ENCODE measurements at regions not wholly inside any gene's neighbourhood (a gene's known extent, or its start where the extent isn't known, plus 50 kb on each side); places are given as distances from the start of the nearest gene placed in this dataset.

- H3K36me3 ChIP-seq, result no peaks in the 10 kb centered on the region
- intact Hi-C loops (cut with DNase I; ENCODE audit: low total_unique reads), result no loop called here
- H3K27me3 ChIP-seq, result no peaks in the 10 kb centered on the region
- DNase-seq, result no peak
- no peak overlapping the region for H3K27ac ChIP-seq
- in situ Hi-C loops (cut with MboI; ENCODE audit: low pct_ligation_motif_present in 1 of 4, low pct_unique_long_range_greater_than_20kb in 1 of 4, low sequenced_read_pairs in 3 of 4), result no loop called here
- H3K9me3 ChIP-seq, result no peaks in the 10 kb centered on the region
- H3K4me3 ChIP-seq, result no peak overlapping the region
- 89% methylated on average over 2 of the region's 2 CpGs; no CpG with 5 or more reads in 1 of the 2 donors for WGBS, 2 donors (ENCODE audit: low coverage in 1 of 2)
- no peaks in the 10 kb centered on the region for H3K4me1 ChIP-seq
- TF ChIP-seq POLR2A (IDR thresholded peaks at IDR 0.05) (no peak), EP300 (IDR thresholded peaks at IDR 0.05; ENCODE audit: low read depth) (no peak), CTCF (IDR thresholded peaks at IDR 0.05) (no peak), POLR2AphosphoS5 (IDR thresholded peaks at IDR 0.05) (no peak)
Observed at GRCh38 chr14:22230517-22230916, 358.5 kb downstream of the DAD1 start.

- Histone ChIP-seq H3K27ac (no peak overlapping the region), H3K36me3 (no peaks in the 10 kb centered on the region), H3K4me1 (no peaks in the 10 kb centered on the region), H3K4me3 (no peak overlapping the region), H3K27me3 (no peaks in the 10 kb centered on the region), H3K9me3 (no peaks in the 10 kb centered on the region)
- 95 to 100% methylated on average over 3 to 4 of the region's 4 CpGs for WGBS, 2 donors (ENCODE audit: low coverage in 1 of 2)
- in situ Hi-C loops (cut with MboI; ENCODE audit: low pct_ligation_motif_present in 1 of 4, low pct_unique_long_range_greater_than_20kb in 1 of 4, low sequenced_read_pairs in 3 of 4), result no loop called here
- no peak for DNase-seq
- no peak for TF ChIP-seq CTCF (IDR thresholded peaks at IDR 0.05)
- TF ChIP-seq POLR2AphosphoS5 (IDR thresholded peaks at IDR 0.05), result no peak
- intact Hi-C loops (cut with DNase I; ENCODE audit: low total_unique reads), result no loop called here
Observed at GRCh38 chr14:22227084-22227483, 361.9 kb downstream of the DAD1 start.

- no peaks in the 10 kb centered on the region for H3K27me3 ChIP-seq
- WGBS, 2 donors (ENCODE audit: low coverage in 1 of 2), result 62% methylated on average over 8 of the region's 8 CpGs; no CpG with 5 or more reads in 1 of the 2 donors
- no peak overlapping the region for H3K27ac ChIP-seq
- in situ Hi-C loops (cut with MboI; ENCODE audit: low pct_ligation_motif_present in 1 of 4, low pct_unique_long_range_greater_than_20kb in 1 of 4, low sequenced_read_pairs in 3 of 4), result no loop called here
- no peak for DNase-seq
- intact Hi-C loops (cut with DNase I; ENCODE audit: low total_unique reads), result no loop called here
- TF ChIP-seq CTCF (IDR thresholded peaks at IDR 0.05), result no peak
- TF ChIP-seq POLR2AphosphoS5 (IDR thresholded peaks at IDR 0.05), result no peak
- no peak for TF ChIP-seq POLR2A (IDR thresholded peaks at IDR 0.05)
- no peak for TF ChIP-seq EP300 (IDR thresholded peaks at IDR 0.05; ENCODE audit: low read depth)
- no peaks in the 10 kb centered on the region for H3K9me3 ChIP-seq
- no peaks in the 10 kb centered on the region for H3K36me3 ChIP-seq
- H3K4me3 ChIP-seq, result no peak overlapping the region
- no peaks in the 10 kb centered on the region for H3K4me1 ChIP-seq
Observed at GRCh38 chr14:22226381-22226780, 362.6 kb downstream of the DAD1 start.

GRCh38 chr14:22225516-22226140, 363.4 kb downstream of the DAD1 start:
- Histone ChIP-seq H3K27ac (no peak overlapping the region), H3K4me3 (no peak overlapping the region), H3K9me3 (no peaks in the 10 kb centered on the region), H3K4me1 (no peaks in the 10 kb centered on the region), H3K27me3 (no peaks in the 10 kb centered on the region), H3K36me3 (no peaks in the 10 kb centered on the region)
- TF ChIP-seq POLR2AphosphoS5 (IDR thresholded peaks at IDR 0.05) (no peak), EP300 (IDR thresholded peaks at IDR 0.05; ENCODE audit: low read depth) (no peak), CTCF (IDR thresholded peaks at IDR 0.05) (no peak), POLR2A (IDR thresholded peaks at IDR 0.05) (no peak)
- intact Hi-C loops (cut with DNase I; ENCODE audit: low total_unique reads), result no loop called here
- no peak for DNase-seq
- 54 to 77% methylated on average over 4 of the region's 4 CpGs for WGBS, 2 donors (ENCODE audit: low coverage in 1 of 2)
- in situ Hi-C loops (cut with MboI; ENCODE audit: low pct_ligation_motif_present in 1 of 4, low pct_unique_long_range_greater_than_20kb in 1 of 4, low sequenced_read_pairs in 3 of 4), result no loop called here
